Right atrium auricular region (tissue), 2 donors: ENCODE measurements at regions not wholly inside any gene's neighbourhood (a gene's known extent, or its start where the extent isn't known, plus 50 kb on each side); places are given as distances from the start of the nearest gene placed in this dataset.

ENCODE experiments used
- DNase-seq: peaks from one replicate; pipeline ENCODE4 v3.0.0-alpha.2; 2019; ENCODE audit warnings: low spot score
- H3K27ac ChIP-seq, 2 donors: fragments of 200-600 bp; sonication (generic); 1 replicate in 1 of 2; 2 replicates in 1 of 2; pipeline ENCODE4 v1.5.1; 2016 to 2019
- H3K27me3 ChIP-seq, 2 donors: fragments of 200-600 bp; sonication (generic); one replicate each; pipeline versions ENCODE4 v1.5.1 to v1.6.0; 2017 to 2019
- H3K36me3 ChIP-seq: fragments of 200-600 bp; sonication (generic); one replicate; pipeline ENCODE4 v1.5.1; 2016
- H3K4me1 ChIP-seq, 2 donors: fragments of 200-600 bp; sonication (generic); one replicate each; pipeline versions ENCODE4 v1.5.1 to v1.6.0; 2017 to 2019
- H3K4me3 ChIP-seq, 2 donors: fragments of 200-600 bp; sonication (generic); 1 replicate in 1 of 2; 2 replicates in 1 of 2; pipeline ENCODE4 v1.5.1; 2017 to 2019; ENCODE audit warnings: mild to moderate bottlenecking in 1 of 2, moderate library complexity in 1 of 2
- H3K9me3 ChIP-seq, 2 donors: fragments of 200-600 bp; sonication (generic); one replicate each; pipeline ENCODE4 v1.5.1; 2019
- CTCF ChIP-seq, 2 donors: fragments of 200-600 bp; sonication (generic); IDR thresholded peaks; one replicate each; pipeline ENCODE4 v1.5.1; 2019; ENCODE audit warnings: antibody characterized with exemption in 2 of 2

DNA sequence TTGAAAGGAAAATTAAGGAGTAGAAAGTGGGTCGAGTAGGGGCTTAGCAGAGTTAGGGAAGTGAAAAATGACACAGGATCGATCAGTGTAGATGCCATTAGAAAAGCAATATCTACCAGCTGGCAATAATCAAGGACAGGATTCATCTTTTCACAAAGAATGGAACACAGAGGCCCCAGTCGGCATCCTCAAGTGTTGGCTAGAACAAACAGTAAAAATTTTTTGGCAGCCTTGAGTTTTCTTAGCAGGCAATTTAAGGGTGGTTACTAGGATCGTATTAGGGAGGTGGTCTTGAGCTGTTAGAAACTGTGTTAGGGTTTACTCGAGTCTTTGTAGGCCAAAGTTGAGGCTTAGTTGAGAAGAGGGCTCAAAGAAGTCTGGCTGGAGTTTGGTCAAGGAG is 658.8 kb upstream of the SGO1 start:
- no peaks in the 10 kb centered on the region for H3K27me3 ChIP-seq
- H3K4me1 ChIP-seq: no peaks in the 10 kb centered on the region
- TF ChIP-seq CTCF (IDR thresholded peaks at IDR 0.05): no peak
- no peak for DNase-seq
- H3K36me3 ChIP-seq: no peaks in the 10 kb centered on the region
- H3K4me3 ChIP-seq: no peak overlapping the region
- no peaks in the 10 kb centered on the region for H3K9me3 ChIP-seq
- no peak overlapping the region for H3K27ac ChIP-seq

- Histone ChIP-seq H3K27me3 (no peaks in the 10 kb centered on the region), H3K9me3 (no peaks in the 10 kb centered on the region), H3K27ac (no peak overlapping the region), H3K36me3 (no peaks in the 10 kb centered on the region), H3K4me3 (no peak overlapping the region), H3K4me1 (no peaks in the 10 kb centered on the region)
- no peak for TF ChIP-seq CTCF (IDR thresholded peaks at IDR 0.05)
- no peak for DNase-seq
Observed at GRCh38 chr3:20842594-20843436, 656.8 kb upstream of the SGO1 start.

DNA sequence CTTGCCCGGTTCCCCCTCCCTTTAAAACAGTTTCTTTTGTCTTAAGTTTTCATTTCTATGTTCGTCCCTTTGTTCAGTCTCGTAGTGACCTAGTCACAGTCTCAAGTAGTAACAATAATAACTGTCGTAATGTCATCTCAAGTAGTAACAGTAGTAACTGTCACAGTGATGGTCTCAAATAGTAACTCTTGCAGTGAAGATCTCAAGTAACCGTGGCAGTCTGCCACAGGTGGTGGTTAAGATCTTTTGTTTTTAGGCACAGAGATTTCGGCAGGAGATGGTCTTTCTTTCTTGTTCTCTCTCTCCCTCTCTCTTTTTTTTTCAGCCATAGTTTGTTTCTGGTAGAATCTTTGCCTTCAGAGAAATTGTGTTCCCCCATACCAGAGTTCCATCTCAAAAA is 656.0 kb upstream of the SGO1 start:
- Histone ChIP-seq H3K4me3 (no peak overlapping the region), H3K27me3 (no peaks in the 10 kb centered on the region), H3K4me1 (no peaks in the 10 kb centered on the region), H3K27ac (no peak overlapping the region), H3K36me3 (no peaks in the 10 kb centered on the region), H3K9me3 (no peaks in the 10 kb centered on the region)
- TF ChIP-seq CTCF (IDR thresholded peaks at IDR 0.05): no peak
- no peak for DNase-seq

- Histone ChIP-seq H3K4me1 (no peaks in the 10 kb centered on the region), H3K9me3 (no peaks in the 10 kb centered on the region), H3K36me3 (no peaks in the 10 kb centered on the region), H3K4me3 (no peak overlapping the region), H3K27ac (no peak overlapping the region), H3K27me3 (no peaks in the 10 kb centered on the region)
- TF ChIP-seq CTCF (IDR thresholded peaks at IDR 0.05): no peak
- DNase-seq: no peak
Observed at GRCh38 chr3:20837676-20838302, 651.8 kb upstream of the SGO1 start.

DNA sequence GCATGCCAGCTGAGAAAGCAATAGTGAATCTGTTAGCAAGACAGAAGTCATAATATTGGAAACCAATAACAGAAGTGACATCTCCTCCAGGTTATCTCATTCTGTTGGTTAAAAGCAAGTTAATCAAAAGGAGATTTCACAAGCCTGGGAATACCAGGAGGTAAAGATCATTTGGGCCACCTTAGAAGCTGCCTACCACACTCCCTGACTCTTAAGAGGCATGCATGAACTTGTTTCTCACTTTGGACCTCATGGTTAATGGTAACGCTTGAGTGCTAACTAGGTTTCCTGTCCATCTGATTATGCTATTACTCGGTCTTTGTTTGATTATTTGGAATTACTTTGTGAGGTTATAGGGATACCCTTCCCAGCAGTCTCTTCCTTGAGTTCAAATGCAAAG is 650.8 kb upstream of the SGO1 start:
- TF ChIP-seq CTCF (IDR thresholded peaks at IDR 0.05): no peak
- Histone ChIP-seq H3K27me3 (no peaks in the 10 kb centered on the region), H3K36me3 (no peaks in the 10 kb centered on the region), H3K9me3 (no peaks in the 10 kb centered on the region), H3K4me1 (no peaks in the 10 kb centered on the region), H3K4me3 (no peak overlapping the region), H3K27ac (no peak overlapping the region)
- no peak for DNase-seq
